ENCODE measurements at regions not wholly inside any gene's neighbourhood (a gene's known extent, or its start where the extent isn't known, plus 50 kb on each side); places are given as distances from the start of the nearest gene placed in this dataset.

GRCh38 chr6:8558953-8559352 lies 123.6 kb upstream of the SLC35B3 start:
- Histone ChIP-seq H3K27me3 (ENCODE audit: control insufficient read depth in 1 of 2, insufficient read depth in 2 of 2, low read length in 2 of 2) (no peaks in the 10 kb centered on the region), H3K4me1 (ENCODE audit: insufficient read depth, low read length) (peaks cover 19% of the 10 kb centered on the region), H3K79me2 (ENCODE audit: insufficient read depth, low read length) (no peaks in the 10 kb centered on the region), H2AFZ (ENCODE audit: low read length) (no peak overlapping the region), H3K27ac (ENCODE audit: extremely low read length, insufficient read depth, low read length) (no peak overlapping the region), H4K20me1 (ENCODE audit: insufficient read depth, low read length) (no peaks in the 10 kb centered on the region), H3K9ac (ENCODE audit: insufficient read depth, low read depth, low read length) (no peak overlapping the region), H3K9me3 (ENCODE audit: low read length) (0 out of 2 replicates have a peak, but pooled peaks cover 5% of the 10 kb centered on the region), H3K4me3 (replicated peaks in 1 of 3; ENCODE audit: insufficient read depth in 1 of 3, low read depth in 2 of 3, low read length in 3 of 3) (no peak overlapping the region), H3K4me2 (ENCODE audit: low read depth, low read length) (no peak overlapping the region), H3K36me3 (replicated peaks in 1 of 2; ENCODE audit: control insufficient read depth in 1 of 2, insufficient read depth in 2 of 2, low read length in 2 of 2) (no peaks in the 10 kb centered on the region)
- ATAC-seq (no peak), DNase-seq (ENCODE audit: low spot score) (no peak), FAIRE-seq (no peak)
- in situ Hi-C loops (cut with HindIII; ENCODE audit: extremely low pct_ligation_motif_present, low pct_unique_long_range_greater_than_20kb): no loop called here
- ChIA-PET POLR2A (no interaction called here), CTCF (ENCODE audit: low intra/inter-chr PET ratio, low total read pairs) (no interaction called here)
- 33% methylated on average over 4 of the region's 4 CpGs for WGBS (ENCODE audit: low lambda C conversion rate)
- TF ChIP-seq ZNF749 (CRISPR knock-in tag; IDR thresholded peaks at IDR 0.05; ENCODE audit: borderline replicate concordance) (no peak), KDM4B (CRISPR knock-in tag; IDR thresholded peaks at IDR 0.05) (no peak), ZNF784 (CRISPR knock-in tag; IDR thresholded peaks at IDR 0.05; ENCODE audit: borderline replicate concordance) (no peak), SP1 (IDR thresholded peaks at IDR 0.05) (no peak), SP1 (CRISPR knock-in tag; IDR thresholded peaks at IDR 0.05) (no peak), YEATS4 (CRISPR knock-in tag; IDR thresholded peaks at IDR 0.05; ENCODE audit: borderline replicate concordance) (no peak), NFAT5 (CRISPR knock-in tag; IDR thresholded peaks at IDR 0.05) (no peak), ZMYM4 (CRISPR knock-in tag; IDR thresholded peaks at IDR 0.05) (no peak), IRX3 (CRISPR knock-in tag; IDR thresholded peaks at IDR 0.05; ENCODE audit: borderline replicate concordance, low read depth) (no peak), NBN (conservative IDR thresholded peaks at IDR 0.05) (no peak)
- intact Hi-C loops (cut with micrococcal nuclease; ENCODE audit: unreplicated experiment): no loop called here
- BruUV-seq (replicated peaks): no TSS peak

All from HepG2 (cell line).